Mesenchymal stem cell (in vitro differentiated cells and primary cell): ENCODE measurements at regions not wholly inside any gene's neighbourhood (a gene's known extent, or its start where the extent isn't known, plus 50 kb on each side); places are given as distances from the start of the nearest gene placed in this dataset.
A peak's percentile ranks its signal among the peaks of the same experiment; 100 is the strongest.

Experiments used
- DNase-seq: peaks from one replicate; pipeline ENCODE4 v3.0.0-alpha.2; 2013
- H2AFZ ChIP-seq: one replicate; pipeline ENCODE4 v1.6.1; 2013; ENCODE audit warnings: low read depth, mild to moderate bottlenecking, control low read depth, inconsistent platforms, low read length, moderate library complexity
- H2AK5ac ChIP-seq: 2 replicates; pipeline ENCODE4 v1.6.1; 2013; ENCODE audit warnings: low read length, moderate library complexity, mild to moderate bottlenecking, inconsistent platforms; ENCODE audit not compliant: severe bottlenecking
- H2BK120ac ChIP-seq: one replicate; pipeline ENCODE4 v1.6.1; 2013; ENCODE audit warnings: low read depth, mild to moderate bottlenecking, inconsistent platforms, low read length, moderate library complexity
- H2BK12ac ChIP-seq, 2 experiments: one replicate each; pipeline ENCODE4 v1.6.1; 2013; ENCODE audit warnings: inconsistent platforms in 2 of 2, low read length in 2 of 2, mild to moderate bottlenecking in 2 of 2, moderate library complexity in 2 of 2, control low read depth in 1 of 2
- H2BK15ac ChIP-seq: one replicate; pipeline ENCODE4 v1.6.1; 2013; ENCODE audit warnings: mild to moderate bottlenecking, low read depth, inconsistent platforms; ENCODE audit not compliant: poor library complexity, severe bottlenecking
- H2BK5ac ChIP-seq: 2 replicates; pipeline ENCODE4 v1.6.1; 2013; ENCODE audit warnings: low read depth, mild to moderate bottlenecking, low read length, control low read depth, inconsistent platforms; ENCODE audit not compliant: poor library complexity, severe bottlenecking
- H3K14ac ChIP-seq, 2 experiments: one replicate each; pipeline ENCODE4 v1.6.1; 2013; ENCODE audit warnings: inconsistent platforms in 2 of 2, low read length in 2 of 2, control low read depth in 1 of 2, mild to moderate bottlenecking in 1 of 2, moderate library complexity in 1 of 2
- H3K18ac ChIP-seq, 2 experiments: one replicate each; pipeline ENCODE4 v1.6.1; 2013; ENCODE audit warnings: inconsistent platforms in 2 of 2, low read length in 2 of 2, control low read depth in 1 of 2, low read depth in 1 of 2, mild to moderate bottlenecking in 1 of 2
- H3K23ac ChIP-seq, 2 experiments: one replicate each; pipeline ENCODE4 v1.6.1; 2013; ENCODE audit warnings: inconsistent platforms in 2 of 2, low read length in 2 of 2, mild to moderate bottlenecking in 2 of 2, moderate library complexity in 2 of 2, control low read depth in 1 of 2
- H3K27ac ChIP-seq: 2 replicates; pipeline ENCODE4 v1.5.1; 2013; ENCODE audit warnings: mild to moderate bottlenecking, moderate library complexity, low read length, control low read depth, inconsistent platforms; ENCODE audit not compliant: poor library complexity, severe bottlenecking
- H3K27me3 ChIP-seq, 2 experiments: 2 replicates each; pipeline versions ENCODE4 v1.6.1 to v1.7.0; 2013; ENCODE audit warnings: low read length in 2 of 2, mild to moderate bottlenecking in 2 of 2, moderate library complexity in 2 of 2, control low read depth in 1 of 2, inconsistent platforms in 1 of 2; ENCODE audit not compliant: control insufficient read depth in 1 of 2, insufficient read depth in 1 of 2
- H3K36me3 ChIP-seq, 2 experiments: 2 replicates each; pipeline versions ENCODE4 v1.6.1 to v1.7.0; 2013; ENCODE audit warnings: low read length in 2 of 2, control low read depth in 1 of 2, inconsistent platforms in 1 of 2, low read depth in 1 of 2, mild to moderate bottlenecking in 1 of 2; ENCODE audit not compliant: insufficient read depth in 2 of 2, control insufficient read depth in 1 of 2
- H3K4ac ChIP-seq, 2 experiments: one replicate each; pipeline ENCODE4 v1.6.1; 2013; ENCODE audit warnings: inconsistent platforms in 2 of 2, low read length in 2 of 2, mild to moderate bottlenecking in 2 of 2, moderate library complexity in 2 of 2, control low read depth in 1 of 2, low read depth in 1 of 2
- H3K4me1 ChIP-seq: 2 replicates; pipeline ENCODE4 v1.6.1; 2013; ENCODE audit warnings: low read depth, low read length, control low read depth; ENCODE audit not compliant: control insufficient read depth, insufficient read depth
- H3K4me2 ChIP-seq: 2 replicates; pipeline ENCODE4 v1.6.1; 2013; ENCODE audit warnings: low read length, mild to moderate bottlenecking, inconsistent platforms; ENCODE audit not compliant: poor library complexity, severe bottlenecking
- H3K4me3 ChIP-seq, 2 experiments: 2 replicates each; pipeline versions ENCODE4 v1.5.1 to v1.7.0; 2013; ENCODE audit warnings: low read length in 2 of 2, mild to moderate bottlenecking in 2 of 2, control low read depth in 1 of 2, low read depth in 1 of 2; ENCODE audit not compliant: insufficient read depth in 1 of 2
- H3K79me1 ChIP-seq: replicated peaks from 2 replicates; pipeline ENCODE4 v1.6.1; 2013; ENCODE audit warnings: mild to moderate bottlenecking, control low read depth, low read length, inconsistent platforms; ENCODE audit not compliant: poor library complexity, severe bottlenecking
- H3K9ac ChIP-seq: 2 replicates; pipeline ENCODE4 v1.7.0; 2013; ENCODE audit warnings: mild to moderate bottlenecking, low read length, moderate library complexity
- H3K9me3 ChIP-seq: 2 replicates; pipeline ENCODE4 v1.7.0; 2013; ENCODE audit warnings: mild to moderate bottlenecking, low read length; ENCODE audit not compliant: control insufficient read depth
- H4K8ac ChIP-seq: one replicate; pipeline ENCODE4 v1.6.1; 2013; ENCODE audit warnings: inconsistent platforms, mild to moderate bottlenecking, low read length, moderate library complexity
- H4K91ac ChIP-seq: one replicate; pipeline ENCODE4 v1.6.1; 2013; ENCODE audit warnings: mild to moderate bottlenecking, low read length, inconsistent platforms
- WGBS: methylation state at CpG from one replicate; pipeline ENCODE4 v1.1.7; 2013; ENCODE audit warnings: mixed read lengths; 5-methylcytosine and 5-hydroxymethylcytosine counted together

GRCh38 chr16:65783709-65784474 lies 582.6 kb upstream of the CDH5 start:
- H3K4me3 ChIP-seq, result no peak overlapping the region
- DNase-seq, result no peak
- no peak overlapping the region for H3K18ac ChIP-seq
- peak overlapping the region; percentile 20 for H4K91ac ChIP-seq
- no peaks in the 10 kb centered on the region for H3K79me1 ChIP-seq
- no peak overlapping the region for H3K9ac ChIP-seq
- 75% methylated on average over 5 of the region's 7 CpGs for whole genome bisulfite sequencing
- H2BK120ac ChIP-seq, result no peak overlapping the region
- H3K9me3 ChIP-seq, result no peaks in the 10 kb centered on the region
- peak overlapping the region in 1 of 2 experiments; percentile 83 for H3K14ac ChIP-seq
- no peaks in the 10 kb centered on the region for H3K4me1 ChIP-seq
- H2AK5ac ChIP-seq, result no peak overlapping the region
- H3K27me3 ChIP-seq, result no peaks in the 10 kb centered on the region
- H3K23ac ChIP-seq, result no peak overlapping the region
- H2BK5ac ChIP-seq, result no peak overlapping the region
- H3K4ac ChIP-seq, result no peak overlapping the region
- no peaks in the 10 kb centered on the region for H3K36me3 ChIP-seq
- peak overlapping the region in 1 of 2 experiments; percentile 25 for H2BK12ac ChIP-seq
- no peak overlapping the region for H3K27ac ChIP-seq
- no peak overlapping the region for H2AFZ ChIP-seq
- H3K4me2 ChIP-seq, result no peak overlapping the region
- no peak overlapping the region for H2BK15ac ChIP-seq
- peak overlapping the region; percentile 36 for H4K8ac ChIP-seq

DNA sequence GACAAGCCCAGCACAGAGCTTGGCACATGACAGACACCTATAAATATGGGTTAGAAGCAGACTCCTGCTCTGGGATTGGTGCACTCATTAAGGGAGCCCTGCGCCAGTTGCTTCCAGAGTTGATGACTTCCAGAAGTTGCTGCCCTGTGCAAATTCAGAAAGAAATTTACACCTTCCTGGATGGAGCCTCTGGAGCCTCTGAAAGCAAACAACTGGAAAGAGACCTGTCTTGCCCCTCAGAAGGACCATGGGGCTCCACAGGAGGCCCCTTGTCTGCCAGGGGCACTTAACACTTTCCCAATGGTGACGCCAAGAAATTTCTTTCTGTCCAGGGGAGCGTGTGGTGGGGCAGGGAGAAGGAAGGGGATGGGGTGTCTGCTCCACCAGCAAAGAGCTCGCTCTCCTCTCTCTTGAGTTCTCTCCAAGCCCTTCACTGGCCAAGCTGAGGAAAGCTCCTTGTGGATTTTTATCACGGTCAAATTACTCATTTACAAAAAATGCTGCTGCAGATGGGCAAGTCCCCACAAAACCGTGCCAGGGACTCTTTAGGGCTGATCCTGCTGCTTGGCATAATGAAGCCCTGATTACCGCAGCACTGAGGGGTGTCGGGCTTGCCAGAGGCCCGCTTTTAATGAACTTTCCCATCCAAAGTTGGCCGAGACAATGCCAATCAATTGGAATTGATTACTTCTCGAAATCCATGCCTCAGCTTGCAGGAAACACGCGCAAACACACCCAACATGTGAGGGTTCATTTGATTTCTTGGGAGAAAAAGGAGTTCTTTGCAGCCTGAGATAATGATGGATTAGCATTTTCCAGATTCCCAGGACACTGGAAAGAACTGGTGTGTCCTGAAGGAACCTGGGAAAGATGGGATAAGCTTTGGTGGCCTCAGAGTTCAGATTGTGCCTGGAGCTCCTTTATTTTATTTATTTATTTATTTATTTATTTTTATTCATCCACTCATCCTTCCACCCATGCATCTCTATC lies 583.6 kb upstream of the CDH5 start:
- H3K27ac ChIP-seq, result no peak overlapping the region
- H3K14ac ChIP-seq, result no peak overlapping the region
- no peak overlapping the region for H2BK15ac ChIP-seq
- H2BK12ac ChIP-seq, result no peak overlapping the region
- H2BK5ac ChIP-seq, result no peak overlapping the region
- H3K9ac ChIP-seq, result peak overlapping the region; percentile 70
- peak overlapping the region in 1 of 2 experiments; percentile 6 for H3K4me3 ChIP-seq
- no peaks in the 10 kb centered on the region for H3K36me3 ChIP-seq
- no peak overlapping the region for H2AFZ ChIP-seq
- no peak overlapping the region for H3K23ac ChIP-seq
- H3K4me1 ChIP-seq, result no peaks in the 10 kb centered on the region
- no peak overlapping the region for H3K4me2 ChIP-seq
- H3K18ac ChIP-seq, result no peak overlapping the region
- H2AK5ac ChIP-seq, result no peak overlapping the region
- WGBS, result 76% methylated on average over 13 of the region's 13 CpGs
- H3K27me3 ChIP-seq, result no peaks in the 10 kb centered on the region
- H2BK120ac ChIP-seq, result no peak overlapping the region
- no peak overlapping the region for H4K91ac ChIP-seq
- no peak overlapping the region for H3K4ac ChIP-seq
- H3K9me3 ChIP-seq, result no peaks in the 10 kb centered on the region
- no peaks in the 10 kb centered on the region for H3K79me1 ChIP-seq
- H4K8ac ChIP-seq, result no peak overlapping the region
- DNase-seq, result peak; percentile 48

DNA sequence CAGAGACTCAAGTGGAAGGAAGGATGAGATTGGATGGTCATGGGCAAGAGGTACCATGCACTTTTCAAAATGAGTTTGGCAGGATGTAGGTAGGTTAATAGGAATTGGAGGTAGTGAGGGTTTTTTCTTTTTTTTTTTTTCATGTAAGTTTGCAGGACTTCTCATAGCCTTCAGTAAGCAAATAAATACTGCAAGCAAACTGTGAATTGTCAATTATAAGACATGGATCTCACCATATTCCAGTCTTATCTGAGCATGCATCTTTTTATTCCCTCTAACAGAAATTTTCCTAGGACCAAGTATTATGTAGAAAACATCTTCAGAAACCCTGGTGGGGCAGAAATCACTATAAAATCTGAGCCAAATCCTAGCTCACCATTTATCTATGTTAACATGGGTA lies 584.6 kb upstream of the CDH5 start:
- Histone ChIP-seq H4K8ac (no peak overlapping the region), H3K9ac (peak overlapping the region; percentile 70), H3K27ac (no peak overlapping the region), H3K79me1 (no peaks in the 10 kb centered on the region), H3K4me2 (no peak overlapping the region), H2BK120ac (no peak overlapping the region), H3K23ac (no peak overlapping the region), H3K27me3 (no peaks in the 10 kb centered on the region), H3K14ac (no peak overlapping the region), H3K4me1 (no peaks in the 10 kb centered on the region), H2AFZ (no peak overlapping the region), H4K91ac (no peak overlapping the region), H2BK5ac (no peak overlapping the region), H3K9me3 (peaks cover 8% of the 10 kb centered on the region), H2BK15ac (no peak overlapping the region), H3K18ac (no peak overlapping the region), H2AK5ac (no peak overlapping the region), H3K4me3 (no peak overlapping the region), H3K4ac (no peak overlapping the region), H3K36me3 (no peaks in the 10 kb centered on the region), H2BK12ac (no peak overlapping the region)
- no peak for DNase-seq

- no peak overlapping the region for H3K27ac ChIP-seq
- H3K14ac ChIP-seq, result no peak overlapping the region
- no peak overlapping the region for H3K4me3 ChIP-seq
- no peak overlapping the region for H3K18ac ChIP-seq
- no peaks in the 10 kb centered on the region for H3K36me3 ChIP-seq
- H2BK120ac ChIP-seq, result no peak overlapping the region
- no peak overlapping the region for H2BK5ac ChIP-seq
- no peak for DNase-seq
- peaks cover 13% of the 10 kb centered on the region for H3K9me3 ChIP-seq
- H3K9ac ChIP-seq, result peak overlapping the region; percentile 2
- no peak overlapping the region for H4K8ac ChIP-seq
- H3K23ac ChIP-seq, result no peak overlapping the region
- no peak overlapping the region for H2BK12ac ChIP-seq
- peak overlapping the region; percentile 21 for H4K91ac ChIP-seq
- no peaks in the 10 kb centered on the region for H3K4me1 ChIP-seq
- H3K79me1 ChIP-seq, result no peaks in the 10 kb centered on the region
- no peak overlapping the region for H2BK15ac ChIP-seq
- H3K4me2 ChIP-seq, result no peak overlapping the region
- 81% methylated on average over 1 of the region's 1 CpG for WGBS
- H3K4ac ChIP-seq, result no peak overlapping the region
- H2AK5ac ChIP-seq, result no peak overlapping the region
- H2AFZ ChIP-seq, result no peak overlapping the region
- H3K27me3 ChIP-seq, result no peaks in the 10 kb centered on the region
These were observed 585.1 kb upstream of the CDH5 start for GRCh38 chr16:65781363-65781762.
